Ishikawa (cell line): ENCODE measurements at regions not wholly inside any gene's neighbourhood (a gene's known extent, or its start where the extent isn't known, plus 50 kb on each side); places are given as distances from the start of the nearest gene placed in this dataset.

ENCODE experiments used
- CEBPB ChIP-seq: IDR thresholded peaks from 2 replicates; pipeline ENCODE4 v1.6.1; 2012
- CREB1 ChIP-seq: IDR thresholded peaks from 2 replicates; pipeline ENCODE4 v1.6.1; 2012; ENCODE audit warnings: low read depth
- EGR1 ChIP-seq: IDR thresholded peaks from 2 replicates; pipeline ENCODE4 v1.6.1; 2012
- EP300 ChIP-seq: IDR thresholded peaks from 2 replicates; pipeline ENCODE4 v1.6.1; 2012; ENCODE audit warnings: borderline replicate concordance
- RAD21 ChIP-seq: IDR thresholded peaks from 2 replicates; pipeline ENCODE4 v1.6.1; 2012; ENCODE audit warnings: low read depth
- TAF1 ChIP-seq: IDR thresholded peaks from 2 replicates; pipeline ENCODE4 v1.6.1; 2012; ENCODE audit warnings: low read depth, mild to moderate bottlenecking
- TEAD4 ChIP-seq: IDR thresholded peaks from 2 replicates; pipeline ENCODE4 v1.6.1; 2012
- YY1 ChIP-seq: IDR thresholded peaks from 2 replicates; pipeline ENCODE4 v1.6.1; 2012; ENCODE audit warnings: low read depth
- ZBTB7A ChIP-seq: IDR thresholded peaks from 2 replicates; pipeline ENCODE4 v1.6.1; 2012; ENCODE audit warnings: low read depth
- TF ChIP-seq, protein P1 (sequence below): IDR thresholded peaks from 2 replicates; pipeline ENCODE4 v1.6.1; 2012
- TF ChIP-seq, protein P2 (sequence below): IDR thresholded peaks from 2 replicates; pipeline ENCODE4 v1.6.1; 2012; ENCODE audit warnings: low read depth, mild to moderate bottlenecking
- TF ChIP-seq, protein P3 (sequence below): IDR thresholded peaks from 2 replicates; pipeline ENCODE4 v1.6.1; 2012

DNA sequence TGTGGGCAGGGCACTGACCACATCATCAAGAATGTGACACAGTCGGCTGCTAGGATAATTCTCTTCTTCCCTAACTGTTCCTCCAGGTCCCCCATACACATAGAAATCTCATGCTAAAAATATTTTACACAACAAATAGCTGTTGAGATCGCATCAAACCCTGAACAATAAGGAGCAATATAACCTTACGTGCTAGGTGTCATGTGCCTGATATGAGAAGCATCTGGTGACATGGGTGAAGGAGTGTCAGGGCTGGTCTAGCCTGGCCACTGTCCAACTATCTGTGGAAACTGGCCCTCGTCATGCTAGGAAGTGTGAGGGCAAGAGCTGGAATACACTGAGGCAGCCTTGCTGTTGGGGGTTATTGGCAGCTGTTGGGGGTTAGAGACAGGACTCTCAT is 167.3 kb upstream of the PGRMC2 start:
- TF ChIP-seq CREB1, result no peak
- no peak for TF ChIP-seq EP300
- no peak for TF ChIP-seq CEBPB
- no peak for TF ChIP-seq ZBTB7A
- TF ChIP-seq TEAD4, result no peak
- TF ChIP-seq, protein P1, sequence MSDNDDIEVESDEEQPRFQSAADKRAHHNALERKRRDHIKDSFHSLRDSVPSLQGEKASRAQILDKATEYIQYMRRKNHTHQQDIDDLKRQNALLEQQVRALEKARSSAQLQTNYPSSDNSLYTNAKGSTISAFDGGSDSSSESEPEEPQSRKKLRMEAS, result no peak
- TF ChIP-seq YY1, result no peak
- TF ChIP-seq TAF1, result no peak
- TF ChIP-seq, protein P2, sequence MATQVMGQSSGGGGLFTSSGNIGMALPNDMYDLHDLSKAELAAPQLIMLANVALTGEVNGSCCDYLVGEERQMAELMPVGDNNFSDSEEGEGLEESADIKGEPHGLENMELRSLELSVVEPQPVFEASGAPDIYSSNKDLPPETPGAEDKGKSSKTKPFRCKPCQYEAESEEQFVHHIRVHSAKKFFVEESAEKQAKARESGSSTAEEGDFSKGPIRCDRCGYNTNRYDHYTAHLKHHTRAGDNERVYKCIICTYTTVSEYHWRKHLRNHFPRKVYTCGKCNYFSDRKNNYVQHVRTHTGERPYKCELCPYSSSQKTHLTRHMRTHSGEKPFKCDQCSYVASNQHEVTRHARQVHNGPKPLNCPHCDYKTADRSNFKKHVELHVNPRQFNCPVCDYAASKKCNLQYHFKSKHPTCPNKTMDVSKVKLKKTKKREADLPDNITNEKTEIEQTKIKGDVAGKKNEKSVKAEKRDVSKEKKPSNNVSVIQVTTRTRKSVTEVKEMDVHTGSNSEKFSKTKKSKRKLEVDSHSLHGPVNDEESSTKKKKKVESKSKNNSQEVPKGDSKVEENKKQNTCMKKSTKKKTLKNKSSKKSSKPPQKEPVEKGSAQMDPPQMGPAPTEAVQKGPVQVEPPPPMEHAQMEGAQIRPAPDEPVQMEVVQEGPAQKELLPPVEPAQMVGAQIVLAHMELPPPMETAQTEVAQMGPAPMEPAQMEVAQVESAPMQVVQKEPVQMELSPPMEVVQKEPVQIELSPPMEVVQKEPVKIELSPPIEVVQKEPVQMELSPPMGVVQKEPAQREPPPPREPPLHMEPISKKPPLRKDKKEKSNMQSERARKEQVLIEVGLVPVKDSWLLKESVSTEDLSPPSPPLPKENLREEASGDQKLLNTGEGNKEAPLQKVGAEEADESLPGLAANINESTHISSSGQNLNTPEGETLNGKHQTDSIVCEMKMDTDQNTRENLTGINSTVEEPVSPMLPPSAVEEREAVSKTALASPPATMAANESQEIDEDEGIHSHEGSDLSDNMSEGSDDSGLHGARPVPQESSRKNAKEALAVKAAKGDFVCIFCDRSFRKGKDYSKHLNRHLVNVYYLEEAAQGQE, result no peak
- no peak for TF ChIP-seq RAD21
- TF ChIP-seq EGR1, result no peak
- TF ChIP-seq, protein P3, sequence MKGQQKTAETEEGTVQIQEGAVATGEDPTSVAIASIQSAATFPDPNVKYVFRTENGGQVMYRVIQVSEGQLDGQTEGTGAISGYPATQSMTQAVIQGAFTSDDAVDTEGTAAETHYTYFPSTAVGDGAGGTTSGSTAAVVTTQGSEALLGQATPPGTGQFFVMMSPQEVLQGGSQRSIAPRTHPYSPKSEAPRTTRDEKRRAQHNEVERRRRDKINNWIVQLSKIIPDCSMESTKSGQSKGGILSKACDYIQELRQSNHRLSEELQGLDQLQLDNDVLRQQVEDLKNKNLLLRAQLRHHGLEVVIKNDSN, result no peak
